GM12878 (cell line): ENCODE measurements at regions not wholly inside any gene's neighbourhood (a gene's known extent, or its start where the extent isn't known, plus 50 kb on each side); places are given as distances from the start of the nearest gene placed in this dataset.

Experiments
- ATAC-seq: fragments of 200-7000 bp; cut with Tn5 transposase; 3 replicates; pipeline ENCODE4 v1.9.1; 2020; ENCODE audit warnings: mild to moderate bottlenecking, moderate library complexity
- BruUV-seq: library from RNA; stranded (reverse); fragments of 400-500 nt; replicated peaks from 2 replicates; lab custom pipeline; 2021; lab: Mats Ljungman, UMichigan
- CTCF ChIA-PET: fragments of 300-600 bp; sonication (Branson Sonifier 250); formaldehyde crosslinking; extraction: SDS; loops from one replicate; lab custom pipeline; 2021; ENCODE audit warnings: inconsistent platforms; lab: Yijun Ruan, JAX
- POLR2A ChIA-PET: fragments of 350-600 bp; formaldehyde crosslinking; extraction: SDS; loops from one replicate; lab custom pipeline; 2021; ENCODE audit warnings: inconsistent platforms; lab: Charles Lee
- RAD21 ChIA-PET: fragments of 300-600 bp; sonication (Branson Sonifier 250); formaldehyde crosslinking; loops from one replicate; lab custom pipeline; 2023; ENCODE audit warnings: antibody characterized with exemption; ENCODE audit not compliant: unreplicated experiment; lab: Charles Lee
- SMC1A ChIA-PET: fragments of 300-600 bp; sonication (Branson Sonifier 250); formaldehyde crosslinking; loops from one replicate; lab custom pipeline; 2023; ENCODE audit not compliant: unreplicated experiment, uncharacterized antibody; lab: Charles Lee
- DNase-seq: peaks from one replicate; pipeline ENCODE4 v3.0.0-alpha.2; 2011; ENCODE audit warnings: low read depth, low spot score
- FAIRE-seq: peaks from 3 replicates; lab custom pipeline; 2011; peaks lifted over from hg19 to GRCh38; lab: Jason Lieb, UNC
- H2AFZ ChIP-seq: 2 replicates; pipeline ENCODE4 v1.6.0; 2011; ENCODE audit warnings: low read depth, low read length, control low read depth; ENCODE audit not compliant: control insufficient read depth
- H3K27ac ChIP-seq: 2 replicates; pipeline ENCODE4 v1.5.1; 2011; ENCODE audit warnings: control low read depth; ENCODE audit not compliant: control insufficient read depth, insufficient read depth
- H3K27me3 ChIP-seq, 2 experiments: replicated peaks in 1 of 2; 2 replicates each; pipeline versions ENCODE4 v1.6.0 to v1.6.1; 2011; ENCODE audit warnings: low read length in 1 of 2; ENCODE audit not compliant: control insufficient read depth in 2 of 2, insufficient read depth in 2 of 2
- H3K36me3 ChIP-seq, 2 experiments: 2 replicates each; pipeline ENCODE4 v1.5.1; 2011; ENCODE audit warnings: low read length in 1 of 2; ENCODE audit not compliant: control insufficient read depth in 2 of 2, insufficient read depth in 2 of 2
- H3K4me1 ChIP-seq: 2 replicates; pipeline ENCODE4 v1.6.1; 2011; ENCODE audit warnings: mild to moderate bottlenecking, low read length, moderate library complexity, mixed read lengths; ENCODE audit not compliant: control insufficient read depth, insufficient read depth
- H3K4me2 ChIP-seq: 2 replicates; pipeline ENCODE4 v1.6.0; 2011; ENCODE audit warnings: control low read depth; ENCODE audit not compliant: control insufficient read depth, insufficient read depth
- H3K4me3 ChIP-seq: fragments of 200-600 bp; sonication (generic); 2 replicates; pipeline ENCODE4 v1.5.1; 2016
- H3K79me2 ChIP-seq: 2 replicates; pipeline ENCODE4 v1.6.0; 2011; ENCODE audit warnings: low read length; ENCODE audit not compliant: control insufficient read depth, insufficient read depth
- H3K9ac ChIP-seq: 2 replicates; pipeline ENCODE4 v1.8.0; 2011; ENCODE audit warnings: low read length, control low read depth, mixed read lengths; ENCODE audit not compliant: control insufficient read depth, insufficient read depth
- H3K9me3 ChIP-seq: replicated peaks from 3 replicates; pipeline ENCODE4 v1.5.1; 2011; ENCODE audit warnings: mild to moderate bottlenecking, low read length; ENCODE audit not compliant: control insufficient read depth, insufficient read depth
- H4K20me1 ChIP-seq: 2 replicates; pipeline ENCODE4 v1.6.0; 2011; ENCODE audit not compliant: control insufficient read depth, insufficient read depth
- CBX3 ChIP-seq: fragments of 200-600 bp; sonication (generic); IDR thresholded peaks from 2 replicates; pipeline ENCODE4 v1.6.1; 2016; ENCODE audit warnings: low read depth, borderline replicate concordance
- CEBPB ChIP-seq, 2 experiments: fragments of 150-350 bp in 1 of 2; IDR thresholded peaks; 2 replicates each; pipeline ENCODE4 v1.6.1; 2012 to 2014; ENCODE audit warnings: low read depth in 2 of 2, low read length in 2 of 2, borderline replicate concordance in 1 of 2, inconsistent platforms in 1 of 2
- MEF2B ChIP-seq: fragments of 450-650 bp; IDR thresholded peaks from 2 replicates; pipeline ENCODE4 v1.6.1; 2018; ENCODE audit warnings: mild to moderate bottlenecking, moderate library complexity; ENCODE audit not compliant: partially characterized antibody, poor library complexity, severe bottlenecking
- MTA2 ChIP-seq: fragments of 450-650 bp; IDR thresholded peaks from 2 replicates; pipeline ENCODE4 v1.6.1; 2016; ENCODE audit warnings: low read depth, mild to moderate bottlenecking, moderate library complexity
- WGBS: methylation state at CpG from one replicate; pipeline ENCODE4 v1.1.6; 2016; ENCODE audit warnings: low lambda C conversion rate; ENCODE audit not compliant: insufficient replicate concordance, insufficient coverage; ENCODE audit errors: missing lambda C conversion rate; 5-methylcytosine and 5-hydroxymethylcytosine counted together
- in situ Hi-C: fragments of 300-500 bp; cut with MboI; formaldehyde crosslinking; loops from 9 replicates; pipeline ENCODE4 v1.14.3; 2018; ENCODE audit warnings: mixed read lengths
- intact Hi-C: fragments of 100-400 bp; cut with micrococcal nuclease; formaldehyde crosslinking; loops from one replicate; pipeline ENCODE4 v1.14.2; 2022; ENCODE audit not compliant: unreplicated experiment
- TF ChIP-seq, protein P1 (sequence below): fragments of 150-350 bp; IDR thresholded peaks from 2 replicates; pipeline ENCODE4 v1.6.1; 2016; ENCODE audit warnings: low read depth, low read length
- TF ChIP-seq, protein P2 (sequence below): fragments of 450-650 bp; IDR thresholded peaks from 2 replicates; pipeline ENCODE4 v1.6.1; 2017; ENCODE audit warnings: mild to moderate bottlenecking, moderate library complexity

- no peaks in the 10 kb centered on the region for H3K9me3 ChIP-seq
- ChIA-PET SMC1A (interaction anchor here (0.7 kb wide), 1 partner anchor 555 kb away, joined by 3 read pairs; no protein-coding TSS in a partner anchor), POLR2A (no interaction called here)
- BruUV-seq = no TSS peak
- FAIRE-seq (no peak), ATAC-seq (no peak)
- intact Hi-C loops = no loop called here
- H3K9ac ChIP-seq = no peak overlapping the region
- H3K4me1 ChIP-seq = peaks cover 11% of the 10 kb centered on the region
- no peaks in the 10 kb centered on the region for H3K36me3 ChIP-seq
- TF ChIP-seq, protein P1, sequence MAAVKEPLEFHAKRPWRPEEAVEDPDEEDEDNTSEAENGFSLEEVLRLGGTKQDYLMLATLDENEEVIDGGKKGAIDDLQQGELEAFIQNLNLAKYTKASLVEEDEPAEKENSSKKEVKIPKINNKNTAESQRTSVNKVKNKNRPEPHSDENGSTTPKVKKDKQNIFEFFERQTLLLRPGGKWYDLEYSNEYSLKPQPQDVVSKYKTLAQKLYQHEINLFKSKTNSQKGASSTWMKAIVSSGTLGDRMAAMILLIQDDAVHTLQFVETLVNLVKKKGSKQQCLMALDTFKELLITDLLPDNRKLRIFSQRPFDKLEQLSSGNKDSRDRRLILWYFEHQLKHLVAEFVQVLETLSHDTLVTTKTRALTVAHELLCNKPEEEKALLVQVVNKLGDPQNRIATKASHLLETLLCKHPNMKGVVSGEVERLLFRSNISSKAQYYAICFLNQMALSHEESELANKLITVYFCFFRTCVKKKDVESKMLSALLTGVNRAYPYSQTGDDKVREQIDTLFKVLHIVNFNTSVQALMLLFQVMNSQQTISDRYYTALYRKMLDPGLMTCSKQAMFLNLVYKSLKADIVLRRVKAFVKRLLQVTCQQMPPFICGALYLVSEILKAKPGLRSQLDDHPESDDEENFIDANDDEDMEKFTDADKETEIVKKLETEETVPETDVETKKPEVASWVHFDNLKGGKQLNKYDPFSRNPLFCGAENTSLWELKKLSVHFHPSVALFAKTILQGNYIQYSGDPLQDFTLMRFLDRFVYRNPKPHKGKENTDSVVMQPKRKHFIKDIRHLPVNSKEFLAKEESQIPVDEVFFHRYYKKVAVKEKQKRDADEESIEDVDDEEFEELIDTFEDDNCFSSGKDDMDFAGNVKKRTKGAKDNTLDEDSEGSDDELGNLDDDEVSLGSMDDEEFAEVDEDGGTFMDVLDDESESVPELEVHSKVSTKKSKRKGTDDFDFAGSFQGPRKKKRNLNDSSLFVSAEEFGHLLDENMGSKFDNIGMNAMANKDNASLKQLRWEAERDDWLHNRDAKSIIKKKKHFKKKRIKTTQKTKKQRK = no peak
- TF ChIP-seq, protein P2, sequence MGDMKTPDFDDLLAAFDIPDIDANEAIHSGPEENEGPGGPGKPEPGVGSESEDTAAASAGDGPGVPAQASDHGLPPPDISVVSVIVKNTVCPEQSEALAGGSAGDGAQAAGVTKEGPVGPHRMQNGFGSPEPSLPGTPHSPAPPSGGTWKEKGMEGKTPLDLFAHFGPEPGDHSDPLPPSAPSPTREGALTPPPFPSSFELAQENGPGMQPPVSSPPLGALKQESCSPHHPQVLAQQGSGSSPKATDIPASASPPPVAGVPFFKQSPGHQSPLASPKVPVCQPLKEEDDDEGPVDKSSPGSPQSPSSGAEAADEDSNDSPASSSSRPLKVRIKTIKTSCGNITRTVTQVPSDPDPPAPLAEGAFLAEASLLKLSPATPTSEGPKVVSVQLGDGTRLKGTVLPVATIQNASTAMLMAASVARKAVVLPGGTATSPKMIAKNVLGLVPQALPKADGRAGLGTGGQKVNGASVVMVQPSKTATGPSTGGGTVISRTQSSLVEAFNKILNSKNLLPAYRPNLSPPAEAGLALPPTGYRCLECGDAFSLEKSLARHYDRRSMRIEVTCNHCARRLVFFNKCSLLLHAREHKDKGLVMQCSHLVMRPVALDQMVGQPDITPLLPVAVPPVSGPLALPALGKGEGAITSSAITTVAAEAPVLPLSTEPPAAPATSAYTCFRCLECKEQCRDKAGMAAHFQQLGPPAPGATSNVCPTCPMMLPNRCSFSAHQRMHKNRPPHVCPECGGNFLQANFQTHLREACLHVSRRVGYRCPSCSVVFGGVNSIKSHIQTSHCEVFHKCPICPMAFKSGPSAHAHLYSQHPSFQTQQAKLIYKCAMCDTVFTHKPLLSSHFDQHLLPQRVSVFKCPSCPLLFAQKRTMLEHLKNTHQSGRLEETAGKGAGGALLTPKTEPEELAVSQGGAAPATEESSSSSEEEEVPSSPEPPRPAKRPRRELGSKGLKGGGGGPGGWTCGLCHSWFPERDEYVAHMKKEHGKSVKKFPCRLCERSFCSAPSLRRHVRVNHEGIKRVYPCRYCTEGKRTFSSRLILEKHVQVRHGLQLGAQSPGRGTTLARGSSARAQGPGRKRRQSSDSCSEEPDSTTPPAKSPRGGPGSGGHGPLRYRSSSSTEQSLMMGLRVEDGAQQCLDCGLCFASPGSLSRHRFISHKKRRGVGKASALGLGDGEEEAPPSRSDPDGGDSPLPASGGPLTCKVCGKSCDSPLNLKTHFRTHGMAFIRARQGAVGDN = no peak
- TF ChIP-seq CBX3 = no peak
- no peak for TF ChIP-seq CEBPB (IDR thresholded peaks at IDR 0.05; ENCODE audit: borderline replicate concordance in 1 of 2, low read depth in 2 of 2, low read length in 2 of 2)
- TF ChIP-seq MTA2 = no peak
- TF ChIP-seq MEF2B = no peak
- TF ChIP-seq, all 136 proteins: peak for 0
- Histone ChIP-seq H3K79me2 (no peaks in the 10 kb centered on the region), H3K4me3 (no peak overlapping the region), H3K27me3 (no peaks in the 10 kb centered on the region), H2AFZ (no peak overlapping the region), H4K20me1 (no peaks in the 10 kb centered on the region), H3K27ac (no peak overlapping the region), H3K4me2 (no peak overlapping the region)
- ChIA-PET RAD21 (no interaction called here), CTCF (interaction anchor here (1.2 kb wide), 1 partner anchor 111 kb away, joined by 3 read pairs; no protein-coding TSS in a partner anchor)
- no peak for DNase-seq
- 74% methylated on average over 14 of the region's 14 CpGs for WGBS
- in situ Hi-C loops = no loop called here
Measured at GRCh38 chr2:222792001-222792611, 68.7 kb upstream of the ACSL3 start.
